Raji (cell line): ENCODE measurements at regions not wholly inside any gene's neighbourhood (a gene's known extent, or its start where the extent isn't known, plus 50 kb on each side); places are given as distances from the start of the nearest gene placed in this dataset.

Experiments used
- POLR2A ChIP-seq: IDR thresholded peaks from 2 replicates; pipeline ENCODE4 v1.6.1; 2011; ENCODE audit warnings: low read depth, low read length, control low read depth; ENCODE audit not compliant: insufficient read depth

DNA sequence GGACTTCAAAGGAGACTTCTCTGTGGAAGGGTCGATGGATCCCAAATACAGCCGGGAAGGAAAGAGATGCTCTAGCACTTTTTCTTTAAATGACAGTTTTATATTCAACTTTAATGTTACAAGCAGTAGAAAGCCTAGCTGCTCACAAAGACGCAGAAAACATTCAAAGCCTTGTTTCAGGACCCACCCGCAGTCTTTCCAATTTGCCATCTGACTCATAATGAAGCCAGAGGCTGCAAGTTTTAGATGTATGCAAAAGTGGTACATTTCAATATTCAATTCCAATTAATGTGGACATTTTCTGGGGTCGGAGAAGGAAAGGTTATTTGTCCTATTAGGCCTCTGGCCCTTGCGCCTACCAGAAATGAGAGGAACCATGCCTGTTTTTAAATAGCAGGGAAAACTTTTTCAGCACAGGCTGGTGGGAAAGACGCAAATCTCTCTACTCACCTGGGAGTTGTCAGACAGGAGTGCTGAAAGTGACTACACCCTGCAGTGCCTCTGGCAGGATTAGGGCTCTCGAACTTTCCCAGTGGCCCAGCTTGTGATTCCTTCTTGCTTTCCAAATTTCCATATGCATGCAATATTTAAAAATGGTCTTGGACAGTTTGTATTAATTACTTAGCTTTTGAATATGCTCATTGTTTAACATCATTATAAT lies 117.4 kb upstream of the MBNL1 start:
- no peak for TF ChIP-seq POLR2A

DNA sequence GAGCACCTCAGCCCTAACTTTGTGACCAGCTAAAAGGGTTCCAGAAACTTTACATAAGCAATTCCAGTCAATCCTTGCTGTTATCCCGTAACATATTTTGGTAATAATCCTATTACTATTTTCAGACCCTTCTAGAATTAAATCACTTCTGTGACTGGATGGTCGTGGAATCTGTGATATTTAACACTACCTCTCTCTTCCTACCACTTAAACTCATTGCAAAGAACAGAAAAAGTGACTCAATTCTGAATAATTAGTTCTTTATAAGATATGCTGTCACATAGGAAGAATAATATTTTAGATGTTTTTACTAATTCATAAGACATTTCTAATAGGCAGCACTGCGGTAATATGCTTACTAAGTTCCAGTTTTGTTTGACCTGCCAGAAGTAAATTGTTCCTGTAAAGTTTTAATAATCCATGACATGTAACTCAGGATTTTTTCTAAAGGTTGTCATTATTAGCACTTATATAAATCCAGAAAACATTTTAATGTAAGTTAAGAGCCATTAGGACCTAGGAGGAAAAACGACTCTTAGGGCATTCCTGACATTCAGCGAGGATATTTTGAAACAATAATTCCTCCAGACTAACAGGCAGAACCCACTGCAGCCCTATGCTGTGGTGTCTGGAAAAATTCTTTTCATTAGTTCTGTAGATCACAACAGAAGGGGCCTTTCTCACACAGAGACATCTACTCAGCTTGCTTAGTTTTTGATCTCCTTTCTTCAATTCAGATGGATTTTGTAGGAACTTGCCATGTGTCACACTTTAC lies 113.3 kb upstream of the MBNL1 start:
- no peak for TF ChIP-seq POLR2A

DNA sequence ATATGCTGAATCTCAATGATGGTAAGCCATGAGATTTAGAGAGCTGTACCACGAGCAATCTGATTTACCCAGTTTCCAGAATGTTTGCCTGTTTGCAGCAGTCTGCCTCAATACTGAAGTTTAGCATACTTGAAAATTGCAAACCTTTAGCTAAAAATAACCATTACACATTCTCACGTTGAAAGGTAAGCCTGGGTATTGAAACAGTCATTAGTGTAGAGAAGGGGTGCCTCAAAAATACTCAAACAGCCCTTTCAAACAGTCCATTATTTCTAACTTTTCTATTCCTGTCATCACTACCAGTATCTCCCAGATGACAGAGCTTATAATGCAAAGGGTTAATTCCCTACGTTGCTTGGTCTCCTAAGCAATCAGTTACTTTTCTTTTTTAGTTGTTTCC lies 111.8 kb upstream of the MBNL1 start:
- no peak for TF ChIP-seq POLR2A

DNA sequence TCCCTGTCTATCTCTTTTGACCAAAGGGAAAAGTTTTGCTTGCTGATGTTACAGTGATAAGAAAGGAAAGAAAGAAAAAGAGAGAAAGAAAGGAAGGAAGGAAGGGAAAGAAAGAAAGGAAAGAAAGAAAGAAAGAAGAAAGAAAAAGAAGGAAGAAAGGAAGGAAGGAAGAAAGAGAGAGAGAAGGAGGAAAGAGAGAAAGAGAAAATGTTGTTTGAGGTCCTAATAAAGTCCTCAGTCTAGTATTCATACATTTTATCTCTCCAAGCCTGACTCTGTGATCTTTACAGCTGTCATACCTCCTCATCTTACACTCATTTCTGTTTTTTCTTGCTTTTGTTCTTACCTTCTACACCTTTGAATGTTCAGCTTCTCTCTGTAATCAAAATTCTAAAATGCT lies 111.4 kb upstream of the MBNL1 start:
- no peak for TF ChIP-seq POLR2A

DNA sequence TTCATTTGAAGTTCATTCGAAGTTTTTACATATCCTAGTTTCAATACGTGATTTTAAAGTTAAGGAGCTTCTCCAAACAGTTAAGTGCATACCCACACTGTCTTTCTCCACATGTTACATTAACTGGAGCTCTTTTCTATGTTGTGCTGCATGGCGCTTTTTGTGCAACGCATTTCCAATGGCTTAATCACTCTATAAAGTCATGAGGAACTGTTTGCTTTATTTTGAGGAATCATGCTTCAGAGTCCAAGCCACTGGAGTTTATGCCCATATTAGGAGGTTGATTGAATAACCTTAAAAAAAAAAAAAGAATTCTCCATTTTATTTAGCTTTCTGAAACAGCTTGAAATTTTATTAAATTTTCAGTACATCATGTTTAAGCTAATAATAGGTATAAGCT lies 109.4 kb upstream of the MBNL1 start:
- no peak for TF ChIP-seq POLR2A

DNA sequence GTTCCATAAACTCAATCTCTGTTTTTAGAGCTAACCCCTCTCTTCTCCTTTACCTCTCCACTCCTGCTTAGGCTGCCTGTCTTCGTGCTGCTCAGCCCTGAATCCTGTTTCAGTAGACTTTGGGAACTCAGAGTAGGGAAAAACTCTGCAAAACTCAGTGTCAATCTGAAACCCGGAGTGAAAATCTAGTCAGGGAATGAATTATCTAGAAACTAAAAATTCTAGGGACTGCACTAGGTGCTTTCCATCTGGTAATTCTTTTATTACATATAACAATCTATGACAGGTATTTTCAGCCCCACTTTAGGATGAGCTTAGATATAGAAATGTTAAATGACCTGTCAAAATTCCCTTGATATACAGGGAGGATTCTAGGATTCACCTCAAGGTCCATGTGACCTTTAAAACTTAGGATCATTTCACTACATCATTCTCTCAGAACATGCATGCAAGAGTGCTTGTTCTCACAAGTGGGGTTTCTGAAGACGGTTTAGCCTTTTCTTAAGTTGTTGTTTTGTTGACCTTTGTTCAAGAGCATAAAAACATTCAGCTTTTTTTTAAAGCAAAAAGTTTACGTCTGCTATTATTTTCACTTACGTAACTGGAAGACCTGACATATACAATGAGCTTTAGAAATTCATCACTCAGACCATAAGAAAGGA lies 108.2 kb upstream of the MBNL1 start:
- no peak for TF ChIP-seq POLR2A

DNA sequence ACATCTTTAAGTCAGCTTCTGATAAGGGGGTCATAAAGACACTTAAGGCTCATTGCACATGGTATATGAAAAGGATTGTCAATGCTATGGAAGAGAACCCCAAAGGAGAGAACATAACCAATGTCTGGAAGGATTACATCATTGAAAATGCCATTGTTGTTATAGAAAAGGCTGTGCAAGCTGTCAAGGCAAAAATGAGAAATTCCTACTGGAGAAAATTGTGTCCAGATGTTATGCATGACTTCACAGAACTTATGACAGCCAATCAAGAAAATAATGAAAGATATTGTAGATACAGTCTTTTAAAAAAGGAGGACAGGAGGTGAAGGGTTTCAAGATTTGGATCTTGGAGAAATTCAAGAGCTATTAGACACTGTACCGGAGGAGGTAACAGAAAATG lies 96.3 kb upstream of the MBNL1 start:
- no peak for TF ChIP-seq POLR2A

DNA sequence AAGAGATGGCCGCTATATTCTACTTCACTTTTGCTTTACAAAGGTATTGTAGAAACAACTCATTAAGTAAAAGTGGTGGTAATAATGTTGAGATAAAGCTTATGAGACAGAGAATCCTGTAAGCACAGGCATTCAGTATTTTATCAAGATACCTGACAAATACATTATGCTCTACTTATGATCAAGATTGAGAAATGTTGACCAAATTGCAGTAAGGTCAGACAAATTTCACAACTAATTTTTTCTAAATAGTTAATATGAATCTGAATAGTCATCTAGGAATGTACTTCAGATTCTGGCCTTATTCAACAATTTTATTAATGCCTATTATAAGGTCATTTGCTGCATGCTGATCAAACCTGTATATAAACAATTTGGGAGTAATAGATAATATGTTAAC lies 95.1 kb upstream of the MBNL1 start:
- no peak for TF ChIP-seq POLR2A

DNA sequence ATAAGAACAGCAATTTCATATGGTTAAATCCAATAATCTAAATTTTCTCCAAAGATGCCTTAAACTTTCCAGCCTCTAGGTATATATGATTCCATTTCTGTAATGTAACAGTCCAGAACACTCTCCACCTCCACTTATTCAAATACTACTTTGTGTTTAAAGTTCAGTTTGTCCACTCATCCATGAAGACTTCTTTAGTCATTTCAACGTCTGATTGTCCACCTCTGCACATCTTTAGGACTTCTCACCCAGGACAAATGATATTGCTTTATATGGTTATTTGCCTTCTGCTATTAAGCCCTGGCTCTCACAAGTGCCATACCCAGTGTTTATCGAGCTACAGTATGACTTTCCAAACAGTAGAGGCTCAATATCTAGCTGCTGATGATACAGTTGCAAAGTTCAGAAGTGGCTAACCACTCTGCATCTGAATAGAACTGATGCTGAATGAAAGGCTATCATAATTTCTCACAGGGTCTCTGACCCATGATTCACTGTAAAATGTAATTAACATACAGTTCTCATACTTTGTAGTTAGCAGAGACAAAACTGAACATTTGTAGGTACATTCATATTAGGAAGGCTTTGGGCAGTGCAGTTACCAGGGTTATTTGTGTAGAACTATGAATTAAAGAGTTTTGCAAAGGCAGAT lies 93.7 kb upstream of the MBNL1 start:
- TF ChIP-seq POLR2A: no peak

DNA sequence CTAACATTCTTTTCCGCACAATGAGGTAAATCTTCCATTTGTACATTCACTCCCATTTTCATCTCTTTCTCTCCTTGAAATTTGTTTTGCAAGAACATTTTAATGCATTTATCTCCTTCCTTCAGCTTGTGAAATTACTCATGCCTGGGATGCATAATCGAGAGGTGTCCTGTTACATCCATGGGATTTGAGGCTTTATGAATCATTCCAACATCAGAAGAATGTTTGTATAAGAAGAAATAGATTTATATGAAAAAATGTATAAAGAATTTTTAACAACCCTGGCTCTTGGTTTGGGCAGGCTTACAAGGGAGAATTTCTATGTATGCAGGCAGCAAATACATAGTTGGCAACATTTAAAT lies 93.2 kb upstream of the MBNL1 start:
- no peak for TF ChIP-seq POLR2A

DNA sequence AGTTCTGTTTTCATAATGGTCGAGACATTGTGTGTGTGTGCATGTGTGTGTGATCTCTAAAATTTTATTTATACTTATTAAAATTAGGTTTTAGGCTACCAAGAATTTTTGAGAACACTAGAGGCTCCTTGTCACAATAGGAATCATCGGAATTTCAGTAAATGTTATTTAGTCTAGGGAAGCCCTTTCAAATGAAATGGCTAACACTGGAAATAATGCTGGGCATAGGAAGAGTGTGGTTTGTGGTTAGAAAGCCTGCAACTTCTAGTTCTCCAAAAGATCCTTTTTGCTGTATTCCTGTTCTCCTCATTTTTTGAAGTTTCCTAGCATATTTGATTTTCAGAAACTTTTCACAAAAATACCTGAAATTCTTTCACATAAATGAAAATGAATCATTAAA lies 92.5 kb upstream of the MBNL1 start:
- TF ChIP-seq POLR2A: no peak

DNA sequence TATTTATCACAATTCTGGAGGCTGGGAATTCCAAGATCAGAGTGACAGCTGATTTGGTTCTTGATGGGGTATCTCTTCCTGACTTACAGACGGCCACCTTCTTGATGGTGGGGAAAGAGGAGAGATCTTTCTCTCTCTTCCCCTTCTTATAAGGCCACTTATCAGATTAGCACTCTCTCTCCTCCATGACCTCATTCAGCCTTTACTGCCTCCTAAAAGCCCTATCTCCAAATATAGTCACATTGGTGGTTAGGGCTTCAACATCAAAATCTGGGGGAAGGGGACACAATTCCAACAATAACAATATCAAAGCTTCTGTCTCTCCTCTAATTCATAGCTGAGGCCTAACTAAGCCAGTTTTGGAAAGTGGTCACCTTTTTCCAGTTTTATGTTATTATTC lies 91.7 kb upstream of the MBNL1 start:
- TF ChIP-seq POLR2A: no peak

DNA sequence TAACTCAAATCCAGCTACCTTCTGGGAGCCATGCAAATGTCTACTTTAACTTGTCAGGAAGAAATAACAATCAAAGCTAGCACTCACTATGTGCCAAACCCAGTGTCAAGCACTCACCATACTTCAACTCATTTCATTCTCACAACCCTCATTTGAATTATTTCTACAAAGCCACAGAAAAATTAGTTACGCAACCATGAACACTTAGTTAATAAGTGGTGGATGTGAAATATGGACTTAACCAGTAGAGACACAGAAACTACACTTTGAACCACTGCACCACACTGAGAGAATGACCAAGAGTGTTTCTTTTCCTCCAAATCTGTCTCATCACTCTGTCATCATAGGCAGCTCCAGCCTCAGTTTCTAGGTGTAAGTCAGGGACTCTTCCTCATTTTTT lies 91.0 kb upstream of the MBNL1 start:
- TF ChIP-seq POLR2A: no peak

DNA sequence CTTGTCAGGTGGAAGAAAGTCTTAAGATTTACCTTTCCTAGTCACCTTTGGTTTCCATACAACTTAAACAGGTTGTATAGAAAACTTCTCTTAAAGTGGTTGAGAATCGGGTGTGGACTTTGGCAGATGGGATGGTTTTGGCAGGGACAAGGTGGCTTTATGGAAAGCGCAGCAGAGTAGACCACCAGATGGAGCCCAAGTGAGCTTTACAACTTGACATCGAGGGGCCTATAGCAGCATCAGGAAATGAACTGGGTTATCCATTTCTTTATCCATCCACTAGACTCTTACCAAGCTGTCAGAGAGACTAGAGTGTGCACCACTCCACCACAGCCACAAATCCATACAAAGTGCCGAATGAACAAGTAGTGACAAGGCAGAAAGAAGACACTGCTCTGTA lies 85.3 kb upstream of the MBNL1 start:
- no peak for TF ChIP-seq POLR2A

DNA sequence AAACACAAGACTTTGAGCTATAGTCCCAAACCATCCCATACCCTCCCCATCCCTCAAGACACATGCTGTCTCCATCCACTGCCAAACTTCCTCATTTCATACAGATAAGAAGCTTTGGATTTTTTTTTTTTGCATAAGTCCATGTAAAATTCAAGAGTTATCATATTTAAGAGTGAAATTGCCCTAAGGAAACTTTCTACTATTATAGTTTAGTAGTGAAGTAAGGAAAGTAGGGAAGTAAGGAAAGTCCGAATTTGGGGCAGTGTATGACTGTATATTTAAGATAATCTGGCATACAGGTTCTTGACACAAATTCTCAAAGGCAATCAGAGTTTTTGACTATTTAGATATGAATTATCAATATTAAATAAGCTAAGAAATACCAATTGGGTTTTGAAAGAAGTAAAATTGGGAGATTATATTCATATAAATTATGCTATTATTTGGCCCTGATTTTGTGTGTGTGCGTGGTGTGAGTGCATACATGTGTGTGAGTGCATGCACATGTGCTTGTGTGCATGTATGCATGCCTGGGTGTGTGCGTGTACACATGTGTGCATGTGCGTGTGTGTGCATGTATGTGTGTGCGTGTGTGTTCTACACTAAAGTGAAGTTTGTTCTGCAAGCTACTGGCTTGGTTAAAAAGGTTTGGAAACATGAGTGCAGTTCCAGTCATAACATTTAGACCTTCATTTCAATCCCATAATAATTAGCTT lies 83.6 kb upstream of the MBNL1 start:
- no peak for TF ChIP-seq POLR2A
